WTC11 (cell line): ENCODE measurements at regions not wholly inside any gene's neighbourhood (a gene's known extent, or its start where the extent isn't known, plus 50 kb on each side); places are given as distances from the start of the nearest gene placed in this dataset.

ENCODE experiments used
- ATAC-seq: fragments of 200-7000 bp; cut with Tn5 transposase; 2 replicates; pipeline ENCODE4 v1.10.0; 2021; ENCODE audit warnings: mild to moderate bottlenecking, moderate library complexity
- CTCF ChIA-PET: fragments of 300-600 bp; sonication (Branson Sonifier 250); formaldehyde crosslinking; loops from one replicate; lab custom pipeline; 2021; ENCODE audit warnings: antibody characterized with exemption; lab: Charles Lee
- POLR2A ChIA-PET: fragments of 350-600 bp; sonication (Branson Sonifier 250); formaldehyde crosslinking; loops from one replicate; lab custom pipeline; 2021; ENCODE audit warnings: antibody characterized with exemption; lab: Charles Lee
- DNase-seq: peaks from one replicate; pipeline ENCODE4 v3.0.0; 2021; ENCODE audit warnings: low spot score
- H3K27ac Mint-ChIP-seq: 2 replicates; pipeline ENCODE4 v1.8.0; 2021; ENCODE audit warnings: mixed read lengths
- H3K27me3 Mint-ChIP-seq: 2 replicates; pipeline ENCODE4 v1.8.0; 2021; ENCODE audit warnings: low read depth, mild to moderate bottlenecking, moderate library complexity, mixed read lengths
- H3K36me3 Mint-ChIP-seq: 2 replicates; pipeline ENCODE4 v1.8.0; 2021; ENCODE audit warnings: mixed read lengths
- H3K4me1 Mint-ChIP-seq: 2 replicates; pipeline ENCODE4 v1.8.0; 2022; ENCODE audit warnings: mixed read lengths
- H3K4me3 Mint-ChIP-seq: 2 replicates; pipeline ENCODE4 v1.8.0; 2021; ENCODE audit warnings: mild to moderate bottlenecking, moderate library complexity, mixed read lengths
- H3K9me3 Mint-ChIP-seq: 2 replicates; pipeline ENCODE4 v1.8.0; 2021; ENCODE audit warnings: mixed read lengths
- ATF1 ChIP-seq: sonication (generic); formaldehyde crosslinking; IDR thresholded peaks from 2 replicates; pipeline ENCODE4 v1.8.1; 2023; ENCODE audit warnings: mild to moderate bottlenecking, moderate library complexity, missing genetic modification reagents
- CTCF ChIP-seq: fragments of 200-600 bp; IDR thresholded peaks from 2 replicates; pipeline ENCODE4 v1.8.0; 2022; ENCODE audit warnings: antibody characterized with exemption
- E2F4 ChIP-seq: sonication (generic); formaldehyde crosslinking; IDR thresholded peaks from 2 replicates; pipeline ENCODE4 v1.8.1; 2022; ENCODE audit warnings: low read depth, mild to moderate bottlenecking, moderate library complexity, missing genetic modification reagents, borderline replicate concordance
- E2F5 ChIP-seq: sonication (generic); formaldehyde crosslinking; IDR thresholded peaks from 2 replicates; pipeline ENCODE4 v1.8.1; 2022; ENCODE audit warnings: mild to moderate bottlenecking, moderate library complexity, missing genetic modification reagents
- EMX1 ChIP-seq: fragments of 250-450 bp; sonication (Bioruptor Pico); IDR thresholded peaks from 2 replicates; pipeline ENCODE4 v1.8.0; 2021; ENCODE audit warnings: mild to moderate bottlenecking
- MXD4 ChIP-seq: fragments of 250-450 bp; sonication (Bioruptor Pico); IDR thresholded peaks from 2 replicates; pipeline ENCODE4 v1.8.0; 2021; ENCODE audit warnings: mild to moderate bottlenecking, moderate library complexity, borderline replicate concordance
- NFATC4 ChIP-seq: fragments of 250-450 bp; sonication (Bioruptor Pico); IDR thresholded peaks from 2 replicates; pipeline ENCODE4 v1.9.0; 2021; ENCODE audit warnings: mild to moderate bottlenecking
- PRDM15 ChIP-seq: sonication (generic); formaldehyde crosslinking; IDR thresholded peaks from 2 replicates; pipeline ENCODE4 v1.8.0; 2022; ENCODE audit warnings: missing genetic modification reagents
- RORB ChIP-seq: fragments of 250-450 bp; sonication (Bioruptor Pico); IDR thresholded peaks from 2 replicates; pipeline ENCODE4 v1.9.0; 2021; ENCODE audit warnings: mild to moderate bottlenecking
- SMAD3 ChIP-seq: sonication (generic); formaldehyde crosslinking; IDR thresholded peaks from 2 replicates; pipeline ENCODE4 v1.8.0; 2022; ENCODE audit warnings: missing genetic modification reagents, mild to moderate bottlenecking, borderline replicate concordance
- STAT6 ChIP-seq: sonication (generic); formaldehyde crosslinking; conservative IDR thresholded peaks from 2 replicates; pipeline ENCODE4 v1.8.1; 2023; ENCODE audit warnings: mild to moderate bottlenecking, low read depth, missing genetic modification reagents, moderate library complexity
- TP53 ChIP-seq: sonication (generic); formaldehyde crosslinking; IDR thresholded peaks from 2 replicates; pipeline ENCODE4 v1.8.1; 2023; ENCODE audit warnings: mild to moderate bottlenecking, missing genetic modification reagents
- ZBTB21 ChIP-seq: sonication (generic); formaldehyde crosslinking; IDR thresholded peaks from 2 replicates; pipeline ENCODE4 v1.8.1; 2023; ENCODE audit warnings: mild to moderate bottlenecking, missing genetic modification reagents, borderline replicate concordance
- ZNF219 ChIP-seq: sonication (generic); formaldehyde crosslinking; IDR thresholded peaks from 2 replicates; pipeline ENCODE4 v1.8.0; 2023; ENCODE audit warnings: missing genetic modification reagents, mild to moderate bottlenecking, borderline replicate concordance
- ZNF416 ChIP-seq: fragments of 250-450 bp; sonication (Bioruptor Pico); IDR thresholded peaks from 2 replicates; pipeline ENCODE4 v1.9.0; 2021; ENCODE audit warnings: mild to moderate bottlenecking, inconsistent platforms
- ZNF532 ChIP-seq: fragments of 250-450 bp; sonication (Bioruptor Pico); IDR thresholded peaks from 2 replicates; pipeline ENCODE4 v1.9.0; 2021; ENCODE audit warnings: mild to moderate bottlenecking, borderline replicate concordance

GRCh38 chr4:117704721-117705120 is 329.6 kb upstream of the NDST3 start:
- ATAC-seq (no peak), DNase-seq (no peak)
- H3K36me3 Mint-ChIP-seq, result peaks cover 5% of the 10 kb centered on the region; the same call in 1 of the 2 replicates
- CTCF ChIA-PET, result no interaction called here
- TF ChIP-seq E2F5 (no peak), ZNF219 (no peak), TP53 (CRISPR knock-in tag) (no peak), ZBTB21 (CRISPR knock-in tag) (no peak), ZNF416 (CRISPR knock-in tag) (no peak), STAT6 (no peak), PRDM15 (CRISPR knock-in tag) (no peak), RORB (CRISPR knock-in tag) (no peak), EMX1 (no peak)
- H3K27me3 Mint-ChIP-seq, result no peaks in the 10 kb centered on the region
- no peak overlapping the region for H3K27ac Mint-ChIP-seq
- peaks cover 23% of the 10 kb centered on the region for H3K9me3 Mint-ChIP-seq
- H3K4me1 Mint-ChIP-seq, result no peaks in the 10 kb centered on the region
- POLR2A ChIA-PET, result no interaction called here
- H3K4me3 Mint-ChIP-seq, result no peak overlapping the region

- CTCF ChIA-PET, result no interaction called here
Measured at GRCh38 chr4:117740736-117741135, 293.6 kb upstream of the NDST3 start.

More at GRCh38 chr4:117740736-117741135, 293.6 kb upstream of the NDST3 start:
- ATAC-seq, result no peak
- Mint-ChIP-seq H3K4me3 (no peak overlapping the region), H3K4me1 (no peaks in the 10 kb centered on the region), H3K36me3 (no peaks in the 10 kb centered on the region), H3K27ac (no peak overlapping the region), H3K27me3 (no peaks in the 10 kb centered on the region), H3K9me3 (peaks cover 9% of the 10 kb centered on the region; the same call in 1 of the 2 replicates)
- POLR2A ChIA-PET, result no interaction called here
- no peak for DNase-seq
- no peak for TF ChIP-seq ZNF532 (CRISPR knock-in tag)
- no peak for TF ChIP-seq SMAD3 (CRISPR knock-in tag)
- no peak for TF ChIP-seq ATF1 (CRISPR knock-in tag)
- TF ChIP-seq E2F4 (CRISPR knock-in tag), result no peak
- no peak for TF ChIP-seq CTCF
- no peak for TF ChIP-seq NFATC4 (CRISPR knock-in tag)
- no peak for TF ChIP-seq MXD4 (CRISPR knock-in tag)
- TF ChIP-seq, all 79 proteins: peak for 0
